SK-N-MC (cell line): ENCODE measurements at regions not wholly inside any gene's neighbourhood (a gene's known extent, or its start where the extent isn't known, plus 50 kb on each side); places are given as distances from the start of the nearest gene placed in this dataset.

Source experiments
- EZH2 ChIP-seq: fragments of 200-600 bp; sonication (generic); IDR thresholded peaks from one replicate; pipeline ENCODE4 v1.6.1; 2017; ENCODE audit warnings: antibody characterized with exemption
- POLR2AphosphoS5 ChIP-seq: IDR thresholded peaks from 2 replicates; pipeline ENCODE4 v1.6.1; 2012; ENCODE audit warnings: mild to moderate bottlenecking, low read depth, low read length, borderline replicate concordance

DNA sequence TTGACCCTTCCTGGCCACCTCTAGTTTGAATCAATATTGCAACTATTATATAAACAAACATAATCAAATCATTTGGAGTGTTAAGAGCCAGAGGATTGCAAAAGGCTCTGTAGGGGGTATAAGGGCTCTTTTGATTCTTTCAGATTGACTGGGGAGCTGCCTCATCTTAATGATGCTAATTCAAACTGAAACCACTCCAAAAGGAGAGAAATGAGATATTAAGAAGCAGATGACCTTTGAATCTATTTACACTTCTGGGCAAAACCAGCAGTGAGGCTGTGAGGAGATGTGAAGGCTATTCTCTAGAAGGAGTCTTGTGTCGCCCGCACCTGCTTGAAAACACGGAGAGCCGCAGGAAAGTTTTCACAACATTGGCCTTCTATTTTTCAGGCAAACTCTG, 311.2 kb upstream of the CRIM1 start:
- TF ChIP-seq POLR2AphosphoS5 (no peak), EZH2 (no peak)
